Mesendoderm (in vitro differentiated cells): ENCODE measurements at regions not wholly inside any gene's neighbourhood (a gene's known extent, or its start where the extent isn't known, plus 50 kb on each side); places are given as distances from the start of the nearest gene placed in this dataset.

Experiments used
- DNase-seq: peaks from one replicate; pipeline ENCODE4 v3.0.0; 2013
- H2AK5ac ChIP-seq: 2 replicates; pipeline ENCODE4 v1.6.1; 2013; ENCODE audit warnings: low read length, inconsistent platforms
- H2BK120ac ChIP-seq: 2 replicates; pipeline ENCODE4 v1.6.1; 2013; ENCODE audit warnings: low read depth, mild to moderate bottlenecking, low read length, moderate library complexity, mixed read lengths
- H2BK15ac ChIP-seq: replicated peaks from 2 replicates; pipeline ENCODE4 v1.6.1; 2013; ENCODE audit warnings: low read depth, mild to moderate bottlenecking, moderate library complexity
- H2BK5ac ChIP-seq: 2 replicates; pipeline ENCODE4 v1.6.1; 2013; ENCODE audit warnings: low read length, inconsistent platforms
- H3K18ac ChIP-seq: 2 replicates; pipeline ENCODE4 v1.6.1; 2013; ENCODE audit warnings: mild to moderate bottlenecking, low read length, mixed read lengths
- H3K23ac ChIP-seq: one replicate; pipeline ENCODE4 v1.6.1; 2013; ENCODE audit warnings: low read length
- H3K27ac ChIP-seq: 2 replicates; pipeline ENCODE4 v1.5.1; 2013; ENCODE audit warnings: low read depth, mild to moderate bottlenecking, inconsistent platforms, low read length, moderate library complexity
- H3K27me3 ChIP-seq: 2 replicates; pipeline ENCODE4 v1.6.1; 2013; ENCODE audit warnings: low read length, control low read depth, mild to moderate bottlenecking, inconsistent platforms; ENCODE audit not compliant: insufficient read depth, poor library complexity
- H3K36me3 ChIP-seq: 2 replicates; pipeline ENCODE4 v1.6.1; 2013; ENCODE audit warnings: low read length, inconsistent platforms; ENCODE audit not compliant: control insufficient read depth, insufficient read depth
- H3K4ac ChIP-seq: one replicate; pipeline ENCODE4 v1.6.1; 2013; ENCODE audit warnings: low read depth, mild to moderate bottlenecking, low read length, moderate library complexity
- H3K4me1 ChIP-seq: 2 replicates; pipeline ENCODE4 v1.6.1; 2013; ENCODE audit warnings: low read depth, low read length, inconsistent platforms; ENCODE audit not compliant: control insufficient read depth
- H3K4me2 ChIP-seq: 2 replicates; pipeline ENCODE4 v1.6.1; 2013; ENCODE audit warnings: low read length
- H3K4me3 ChIP-seq: 2 replicates; pipeline ENCODE4 v1.5.1; 2013; ENCODE audit warnings: mild to moderate bottlenecking, low read length
- H3K56ac ChIP-seq: one replicate; pipeline ENCODE4 v1.6.1; 2013; ENCODE audit warnings: low read length
- H3K79me1 ChIP-seq: 2 replicates; pipeline ENCODE4 v1.6.1; 2013; ENCODE audit warnings: low read length, inconsistent platforms
- H3K79me2 ChIP-seq: 2 replicates; pipeline ENCODE4 v1.6.1; 2013; ENCODE audit warnings: mild to moderate bottlenecking, low read length; ENCODE audit not compliant: control insufficient read depth, insufficient read depth
- H3K9ac ChIP-seq: 2 replicates; pipeline ENCODE4 v1.6.1; 2013; ENCODE audit warnings: low read length, inconsistent platforms
- H4K5ac ChIP-seq: one replicate; pipeline ENCODE4 v1.6.1; 2013; ENCODE audit warnings: low read length
- H4K8ac ChIP-seq: one replicate; pipeline ENCODE4 v1.6.1; 2013; ENCODE audit warnings: low read depth, mild to moderate bottlenecking, control low read depth, low read length, moderate library complexity
- WGBS: extraction: QIAGEN DNeasy Blood & Tissue Kit; methylation state at CpG from one replicate; pipeline ENCODE4 v1.1.7; 2013; ENCODE audit warnings: low lambda C conversion rate, missing lambda C conversion rate; ENCODE audit not compliant: insufficient coverage; ENCODE audit errors: extremely low coverage; 5-methylcytosine and 5-hydroxymethylcytosine counted together

DNA sequence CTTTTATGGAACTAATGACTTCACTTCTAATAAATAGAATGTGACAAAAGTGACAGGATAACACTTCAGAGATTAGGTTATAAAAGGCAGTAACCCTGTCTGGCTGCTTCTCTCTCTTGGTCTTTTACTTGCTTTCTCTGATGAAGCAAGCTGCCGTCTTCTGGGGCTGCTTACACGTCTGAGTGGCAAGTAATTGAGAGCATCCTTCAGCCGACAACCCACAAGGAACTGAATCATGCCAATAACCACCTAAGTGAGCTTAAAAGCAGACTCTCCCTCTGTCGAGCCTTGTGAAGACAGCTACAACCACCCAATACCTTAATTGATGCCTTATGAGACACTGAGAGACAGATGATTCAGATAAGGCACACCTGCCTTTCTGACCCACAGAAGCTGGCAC, 1091.2 kb downstream of the SLITRK1 start:
- H2AK5ac ChIP-seq: no peak overlapping the region
- H2BK120ac ChIP-seq: no peak overlapping the region
- H4K8ac ChIP-seq: no peak overlapping the region
- H3K4me3 ChIP-seq: no peak overlapping the region
- no peak overlapping the region for H2BK15ac ChIP-seq
- no peak overlapping the region for H4K5ac ChIP-seq
- H3K9ac ChIP-seq: no peak overlapping the region
- no peak overlapping the region for H2BK5ac ChIP-seq
- no peaks in the 10 kb centered on the region for H3K36me3 ChIP-seq
- H3K79me1 ChIP-seq: no peaks in the 10 kb centered on the region
- H3K56ac ChIP-seq: no peak overlapping the region
- H3K27me3 ChIP-seq: no peaks in the 10 kb centered on the region
- no CpG with 5 or more reads among the region's 4 CpGs for WGBS
- DNase-seq: no peak
- no peak overlapping the region for H3K23ac ChIP-seq
- H3K18ac ChIP-seq: no peak overlapping the region
- no peak overlapping the region for H3K4me2 ChIP-seq
- no peak overlapping the region for H3K27ac ChIP-seq
- no peaks in the 10 kb centered on the region for H3K79me2 ChIP-seq
- no peak overlapping the region for H3K4ac ChIP-seq
- H3K4me1 ChIP-seq: no peaks in the 10 kb centered on the region

- H3K79me1 ChIP-seq: no peaks in the 10 kb centered on the region
- no peaks in the 10 kb centered on the region for H3K4me1 ChIP-seq
- H3K27me3 ChIP-seq: no peaks in the 10 kb centered on the region
- no peak overlapping the region for H4K5ac ChIP-seq
- H3K23ac ChIP-seq: no peak overlapping the region
- H3K4me3 ChIP-seq: no peak overlapping the region
- H3K4ac ChIP-seq: no peak overlapping the region
- H2BK120ac ChIP-seq: no peak overlapping the region
- no CpG with 5 or more reads among the region's 3 CpGs for WGBS
- no peaks in the 10 kb centered on the region for H3K79me2 ChIP-seq
- no peak overlapping the region for H2BK5ac ChIP-seq
- H3K36me3 ChIP-seq: no peaks in the 10 kb centered on the region
- H3K9ac ChIP-seq: no peak overlapping the region
- no peak overlapping the region for H3K27ac ChIP-seq
- H3K4me2 ChIP-seq: no peak overlapping the region
- no peak overlapping the region for H4K8ac ChIP-seq
- DNase-seq: no peak
- no peak overlapping the region for H2AK5ac ChIP-seq
- no peak overlapping the region for H3K18ac ChIP-seq
- H3K56ac ChIP-seq: no peak overlapping the region
- no peak overlapping the region for H2BK15ac ChIP-seq
Measured at GRCh38 chr13:82772816-82773215, 1109.5 kb downstream of the SLITRK1 start.

- no peak for DNase-seq
- Histone ChIP-seq H3K79me1 (no peaks in the 10 kb centered on the region), H2BK120ac (no peak overlapping the region), H3K27me3 (no peaks in the 10 kb centered on the region), H4K8ac (no peak overlapping the region), H3K23ac (no peak overlapping the region), H3K56ac (no peak overlapping the region), H3K36me3 (no peaks in the 10 kb centered on the region), H2AK5ac (no peak overlapping the region), H3K4me1 (no peaks in the 10 kb centered on the region), H3K18ac (no peak overlapping the region), H3K79me2 (no peaks in the 10 kb centered on the region), H3K27ac (no peak overlapping the region), H3K4me2 (no peak overlapping the region), H4K5ac (no peak overlapping the region), H3K4ac (no peak overlapping the region), H2BK15ac (no peak overlapping the region), H2BK5ac (no peak overlapping the region), H3K9ac (no peak overlapping the region), H3K4me3 (no peak overlapping the region)
- WGBS: no CpG with 5 or more reads among the region's 4 CpGs
Measured at GRCh38 chr13:82766732-82767321, 1115.4 kb downstream of the SLITRK1 start.

GRCh38 chr13:82758044-82758443, 1124.2 kb downstream of the SLITRK1 start:
- WGBS: no CpG with 5 or more reads among the region's 1 CpG

GRCh38 chr13:82751206-82751605, 1131.1 kb downstream of the SLITRK1 start:
- Histone ChIP-seq H3K4me1 (peaks cover 3% of the 10 kb centered on the region), H2BK5ac (no peak overlapping the region), H2BK15ac (no peak overlapping the region), H2BK120ac (no peak overlapping the region), H3K23ac (no peak overlapping the region), H4K8ac (no peak overlapping the region), H3K4ac (no peak overlapping the region), H2AK5ac (no peak overlapping the region), H4K5ac (no peak overlapping the region), H3K4me3 (no peak overlapping the region), H3K56ac (no peak overlapping the region), H3K4me2 (no peak overlapping the region), H3K36me3 (no peaks in the 10 kb centered on the region), H3K79me1 (no peaks in the 10 kb centered on the region), H3K79me2 (no peaks in the 10 kb centered on the region), H3K27me3 (no peaks in the 10 kb centered on the region), H3K27ac (no peak overlapping the region), H3K18ac (no peak overlapping the region), H3K9ac (no peak overlapping the region)
- DNase-seq: no peak

More at GRCh38 chr13:82758044-82758443, 1124.2 kb downstream of the SLITRK1 start:
- Histone ChIP-seq H3K4me1 (no peaks in the 10 kb centered on the region), H3K79me2 (no peaks in the 10 kb centered on the region), H3K79me1 (no peaks in the 10 kb centered on the region), H3K36me3 (no peaks in the 10 kb centered on the region), H2BK15ac (no peak overlapping the region), H2BK120ac (no peak overlapping the region), H4K5ac (no peak overlapping the region), H3K4me2 (no peak overlapping the region), H3K23ac (no peak overlapping the region), H3K4ac (no peak overlapping the region), H3K27ac (no peak overlapping the region), H3K56ac (no peak overlapping the region), H2BK5ac (no peak overlapping the region), H3K18ac (no peak overlapping the region), H3K4me3 (no peak overlapping the region), H2AK5ac (no peak overlapping the region), H3K27me3 (no peaks in the 10 kb centered on the region), H3K9ac (no peak overlapping the region), H4K8ac (no peak overlapping the region)
- peak; percentile 94 for DNase-seq

DNA sequence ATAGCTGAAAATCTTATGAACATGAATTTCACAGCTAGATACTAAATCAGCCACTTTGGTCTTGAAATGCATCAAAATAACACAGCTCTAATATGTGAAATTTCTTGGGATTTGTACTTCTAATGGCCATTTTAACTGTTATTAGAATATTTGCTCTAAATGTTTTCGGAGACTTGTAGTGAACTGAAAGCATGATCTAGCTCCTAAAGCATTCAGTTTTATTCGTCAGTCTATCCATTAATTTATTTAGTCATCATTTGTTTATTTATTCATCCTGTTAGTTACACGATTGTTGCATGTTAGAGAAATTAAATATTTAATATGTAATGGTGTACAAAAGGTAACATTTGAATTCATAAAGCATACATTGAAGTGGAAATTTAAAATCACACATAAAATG, 1132.7 kb downstream of the SLITRK1 start:
- no peak overlapping the region for H4K8ac ChIP-seq
- H3K4me2 ChIP-seq: no peak overlapping the region
- no peak overlapping the region for H3K56ac ChIP-seq
- no peaks in the 10 kb centered on the region for H3K36me3 ChIP-seq
- H3K4me1 ChIP-seq: peaks cover 3% of the 10 kb centered on the region
- no peak overlapping the region for H3K23ac ChIP-seq
- H3K4me3 ChIP-seq: no peak overlapping the region
- no peak overlapping the region for H2BK5ac ChIP-seq
- H3K27me3 ChIP-seq: no peaks in the 10 kb centered on the region
- no peak overlapping the region for H3K18ac ChIP-seq
- H2BK120ac ChIP-seq: no peak overlapping the region
- no peak overlapping the region for H2AK5ac ChIP-seq
- no peak overlapping the region for H3K4ac ChIP-seq
- DNase-seq: no peak
- H3K27ac ChIP-seq: no peak overlapping the region
- no peaks in the 10 kb centered on the region for H3K79me2 ChIP-seq
- no peak overlapping the region for H3K9ac ChIP-seq
- H2BK15ac ChIP-seq: no peak overlapping the region
- WGBS: no CpG with 5 or more reads among the region's 3 CpGs
- no peak overlapping the region for H4K5ac ChIP-seq
- no peaks in the 10 kb centered on the region for H3K79me1 ChIP-seq
